WERI-Rb-1 (cell line): ENCODE measurements at regions not wholly inside any gene's neighbourhood (a gene's known extent, or its start where the extent isn't known, plus 50 kb on each side); places are given as distances from the start of the nearest gene placed in this dataset.

ENCODE experiments used
- DNase-seq: peaks from one replicate; pipeline ENCODE4 v3.0.0-alpha.2; 2020
- H3K27ac ChIP-seq: fragments of 250-450 bp; sonication (Bioruptor Pico); 2 replicates; pipeline ENCODE4 v1.5.1; 2020; ENCODE audit warnings: mild to moderate bottlenecking, moderate library complexity
- H3K27me3 ChIP-seq: fragments of 250-450 bp; sonication (Bioruptor Pico); 2 replicates; pipeline ENCODE4 v1.5.1; 2021; ENCODE audit warnings: mild to moderate bottlenecking, low read depth, moderate library complexity; ENCODE audit not compliant: insufficient read depth, severe bottlenecking
- H3K36me3 ChIP-seq: fragments of 250-450 bp; sonication (Bioruptor Pico); 2 replicates; pipeline ENCODE4 v1.5.1; 2020; ENCODE audit warnings: mild to moderate bottlenecking, moderate library complexity
- H3K4me3 ChIP-seq: 2 replicates; pipeline ENCODE4 v1.5.1; 2011; ENCODE audit warnings: low read depth, mild to moderate bottlenecking, control low read depth, low read length
- H3K9me3 ChIP-seq: fragments of 250-450 bp; sonication (Bioruptor Pico); 2 replicates; pipeline ENCODE4 v1.5.1; 2021; ENCODE audit warnings: mild to moderate bottlenecking, moderate library complexity; ENCODE audit not compliant: severe bottlenecking
- TF ChIP-seq, protein P1 (sequence below): IDR thresholded peaks from 2 replicates; pipeline ENCODE4 v1.5.1; 2011; ENCODE audit warnings: low read depth, mild to moderate bottlenecking, control low read depth, inconsistent platforms, low read length

DNA sequence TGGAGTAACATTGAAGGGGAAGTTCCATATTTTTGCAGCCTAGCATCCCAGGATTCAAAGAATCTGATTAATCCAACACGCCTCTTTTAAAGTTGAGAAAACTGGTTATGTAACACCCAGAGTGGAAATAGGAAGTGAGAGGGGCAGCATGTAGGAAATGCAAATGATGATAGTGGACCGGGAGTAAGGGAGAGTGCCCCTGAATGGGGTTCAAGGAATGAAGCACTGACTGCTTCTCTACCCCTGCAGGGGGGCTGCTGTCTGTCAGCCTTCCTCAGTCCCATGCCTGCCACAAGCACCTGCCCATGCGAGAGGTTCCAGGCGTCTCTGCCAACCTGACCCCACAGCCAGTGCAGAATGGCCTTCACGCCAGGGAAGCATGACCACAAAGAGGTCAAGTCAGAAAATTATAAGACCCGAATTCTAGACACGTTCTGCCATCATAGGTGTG is 126.5 kb upstream of the CCND2 start:
- Histone ChIP-seq H3K27ac (no peak overlapping the region), H3K9me3 (peaks cover 2% of the 10 kb centered on the region), H3K4me3 (no peak overlapping the region), H3K27me3 (peaks cover 30% of the 10 kb centered on the region), H3K36me3 (no peaks in the 10 kb centered on the region)
- no peak for DNase-seq
- TF ChIP-seq, protein P1, sequence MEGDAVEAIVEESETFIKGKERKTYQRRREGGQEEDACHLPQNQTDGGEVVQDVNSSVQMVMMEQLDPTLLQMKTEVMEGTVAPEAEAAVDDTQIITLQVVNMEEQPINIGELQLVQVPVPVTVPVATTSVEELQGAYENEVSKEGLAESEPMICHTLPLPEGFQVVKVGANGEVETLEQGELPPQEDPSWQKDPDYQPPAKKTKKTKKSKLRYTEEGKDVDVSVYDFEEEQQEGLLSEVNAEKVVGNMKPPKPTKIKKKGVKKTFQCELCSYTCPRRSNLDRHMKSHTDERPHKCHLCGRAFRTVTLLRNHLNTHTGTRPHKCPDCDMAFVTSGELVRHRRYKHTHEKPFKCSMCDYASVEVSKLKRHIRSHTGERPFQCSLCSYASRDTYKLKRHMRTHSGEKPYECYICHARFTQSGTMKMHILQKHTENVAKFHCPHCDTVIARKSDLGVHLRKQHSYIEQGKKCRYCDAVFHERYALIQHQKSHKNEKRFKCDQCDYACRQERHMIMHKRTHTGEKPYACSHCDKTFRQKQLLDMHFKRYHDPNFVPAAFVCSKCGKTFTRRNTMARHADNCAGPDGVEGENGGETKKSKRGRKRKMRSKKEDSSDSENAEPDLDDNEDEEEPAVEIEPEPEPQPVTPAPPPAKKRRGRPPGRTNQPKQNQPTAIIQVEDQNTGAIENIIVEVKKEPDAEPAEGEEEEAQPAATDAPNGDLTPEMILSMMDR, result no peak

DNA sequence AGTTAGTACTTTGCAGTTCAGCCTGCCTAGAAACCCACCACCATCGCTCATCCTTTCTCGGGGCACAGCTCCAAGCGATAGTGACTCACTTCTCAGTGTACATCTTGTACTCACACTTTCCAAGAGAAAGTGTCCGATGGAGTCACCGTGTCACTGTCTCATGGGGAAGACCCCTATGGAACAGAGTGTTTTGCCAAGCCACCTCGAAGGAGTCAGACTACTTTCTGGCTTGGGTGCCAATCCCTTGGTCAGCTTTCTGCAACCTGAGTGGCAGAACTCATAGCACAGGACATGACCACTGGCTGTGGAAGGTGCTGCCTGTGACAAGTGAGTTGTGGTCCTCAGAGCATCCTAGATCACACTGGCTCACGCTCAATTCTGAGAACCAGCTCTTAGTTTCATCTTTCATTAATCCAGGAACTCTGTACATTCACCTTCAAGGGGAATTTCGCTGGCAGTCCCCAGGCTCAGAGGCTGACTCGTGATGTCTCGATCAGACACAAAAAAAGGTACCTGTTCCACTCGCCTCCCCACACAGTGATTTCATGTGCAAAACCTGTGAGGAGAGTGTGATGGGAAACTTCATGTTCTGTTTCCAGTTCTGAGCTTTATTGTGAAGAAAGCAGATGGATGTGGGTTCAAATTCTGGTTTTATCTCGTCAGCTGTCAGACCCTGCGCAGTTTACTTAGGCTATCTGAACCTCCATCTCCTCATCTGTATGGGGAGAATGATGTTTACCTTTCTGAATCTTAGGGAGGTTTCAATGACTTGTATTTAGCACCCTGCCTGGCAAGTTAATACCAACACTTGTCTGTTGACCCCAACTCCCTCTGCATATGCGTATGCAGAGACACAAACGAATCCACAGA is 127.3 kb upstream of the CCND2 start:
- H3K9me3 ChIP-seq, result peaks cover 2% of the 10 kb centered on the region
- peaks cover 24% of the 10 kb centered on the region for H3K27me3 ChIP-seq
- H3K4me3 ChIP-seq, result no peak overlapping the region
- TF ChIP-seq, protein P1, result no peak
- no peak for DNase-seq
- H3K27ac ChIP-seq, result no peak overlapping the region
- no peaks in the 10 kb centered on the region for H3K36me3 ChIP-seq

DNA sequence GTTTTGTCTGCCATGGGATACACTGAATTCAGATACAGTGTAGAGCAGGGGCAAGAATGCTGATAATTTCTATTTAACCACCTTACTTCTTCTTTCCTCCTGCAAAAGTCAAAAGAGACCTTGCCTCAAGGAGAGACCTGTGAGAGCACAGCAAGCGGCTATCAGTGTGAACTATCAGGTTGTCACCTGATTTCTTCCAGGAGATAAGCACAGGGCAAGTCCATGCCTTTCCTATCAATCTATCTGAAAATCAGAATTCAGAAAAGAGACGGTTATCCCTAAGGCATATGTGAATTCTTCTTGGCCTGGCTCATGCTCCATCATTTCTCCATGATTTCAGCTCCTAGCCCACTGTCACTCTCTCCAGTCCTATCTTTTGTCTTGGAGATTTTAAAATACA is 128.9 kb upstream of the CCND2 start:
- Histone ChIP-seq H3K4me3 (no peak overlapping the region), H3K27ac (no peak overlapping the region), H3K36me3 (no peaks in the 10 kb centered on the region), H3K9me3 (no peaks in the 10 kb centered on the region), H3K27me3 (peaks cover 25% of the 10 kb centered on the region)
- DNase-seq, result no peak
- TF ChIP-seq, protein P1, result no peak

DNA sequence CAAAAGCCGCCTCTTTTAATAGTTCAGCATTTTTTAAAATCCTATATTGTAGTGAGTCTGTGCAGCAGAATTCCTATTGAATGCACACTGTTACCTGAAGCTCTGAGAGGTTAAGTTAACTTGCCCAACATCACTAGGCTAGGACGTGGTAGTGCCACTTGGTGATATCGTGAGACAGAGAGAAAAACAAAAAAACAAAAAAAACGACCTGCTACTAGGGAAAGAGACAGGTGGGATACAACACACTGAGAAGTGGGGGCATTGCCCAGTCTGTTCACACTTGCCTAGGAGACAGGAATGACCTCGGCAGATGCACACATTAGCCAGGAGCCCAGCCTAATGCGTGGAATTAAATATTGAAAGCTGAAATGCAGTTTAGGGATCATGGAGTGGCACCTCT is 129.7 kb upstream of the CCND2 start:
- H3K27me3 ChIP-seq, result peaks cover 26% of the 10 kb centered on the region
- no peak for DNase-seq
- no peak overlapping the region for H3K4me3 ChIP-seq
- no peak overlapping the region for H3K27ac ChIP-seq
- TF ChIP-seq, protein P1, result no peak
- H3K9me3 ChIP-seq, result no peaks in the 10 kb centered on the region
- H3K36me3 ChIP-seq, result no peaks in the 10 kb centered on the region

DNA sequence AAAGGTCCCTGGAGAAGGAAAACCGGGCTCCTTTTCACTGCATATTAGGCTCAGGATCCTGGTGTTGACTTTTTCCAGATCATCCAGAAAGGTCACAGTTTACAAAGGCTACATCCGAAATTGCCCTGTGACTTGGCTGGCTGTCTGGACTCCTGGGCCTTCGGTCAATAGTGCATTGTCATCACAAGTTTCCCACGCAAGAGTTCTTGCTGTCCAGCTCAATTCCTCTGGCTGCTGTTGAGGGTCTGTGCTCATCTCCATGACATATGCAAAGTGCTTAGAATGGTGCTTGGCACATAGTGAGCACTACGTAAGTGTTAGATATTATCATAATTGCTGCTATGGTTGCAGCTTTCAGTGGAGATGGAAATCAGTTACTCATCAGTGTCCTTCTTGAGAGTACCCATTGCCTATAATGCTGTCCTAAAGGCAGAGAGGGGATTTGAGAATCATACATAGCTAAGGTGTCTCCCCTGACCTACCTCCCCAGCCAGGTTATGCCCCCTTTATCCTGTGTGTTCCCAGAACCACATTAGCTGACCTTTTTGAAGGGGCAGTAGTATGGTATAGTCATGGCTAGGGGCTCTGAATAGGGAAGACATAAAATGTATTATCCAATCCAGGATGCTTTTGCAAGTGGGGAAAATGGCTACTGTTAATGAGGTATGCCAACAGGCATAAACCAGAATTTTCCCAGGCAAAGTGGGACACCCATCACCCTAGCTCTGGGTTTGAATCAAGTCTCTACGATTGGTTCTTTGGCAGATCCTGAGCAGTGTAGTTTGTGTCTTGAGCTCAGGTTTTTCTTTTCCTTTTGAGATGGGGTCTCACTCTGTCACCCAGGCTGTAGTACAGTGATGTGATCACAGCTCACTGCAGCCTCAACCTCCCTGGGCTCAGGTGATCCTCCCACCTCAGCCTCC is 132.0 kb upstream of the CCND2 start:
- peaks cover 17% of the 10 kb centered on the region for H3K27me3 ChIP-seq
- H3K36me3 ChIP-seq, result no peaks in the 10 kb centered on the region
- no peak for DNase-seq
- H3K27ac ChIP-seq, result no peak overlapping the region
- TF ChIP-seq, protein P1, result no peak
- H3K4me3 ChIP-seq, result no peak overlapping the region
- no peaks in the 10 kb centered on the region for H3K9me3 ChIP-seq
